ENCODE measurements at regions not wholly inside any gene's neighbourhood (a gene's known extent, or its start where the extent isn't known, plus 50 kb on each side); places are given as distances from the start of the nearest gene placed in this dataset.

- Histone ChIP-seq H3K27me3 (ENCODE audit: insufficient read depth, low read length) (no peaks in the 10 kb centered on the region), H4K91ac (ENCODE audit: insufficient read length, low read depth, low read length) (no peak overlapping the region), H4K20me1 (ENCODE audit: control insufficient read depth, insufficient read depth, insufficient read length) (no peaks in the 10 kb centered on the region), H2AK5ac (ENCODE audit: insufficient read length, low read length) (no peak overlapping the region), H2BK15ac (ENCODE audit: low read depth, low read length) (no peak overlapping the region), H3K18ac (ENCODE audit: insufficient read length, low read depth, low read length) (no peak overlapping the region), H3K4me2 (ENCODE audit: insufficient read depth, insufficient read length, low read length) (no peak overlapping the region), H3K79me2 (ENCODE audit: insufficient read depth, low read length) (no peaks in the 10 kb centered on the region), H3K23ac (ENCODE audit: insufficient read length, low read depth, low read length) (no peak overlapping the region), H3K9me3 (ENCODE audit: control insufficient read depth, low read depth, low read length) (no peaks in the 10 kb centered on the region), H2AFZ (ENCODE audit: low read length) (no peak overlapping the region), H3K56ac (ENCODE audit: insufficient read length, low read depth, low read length) (no peak overlapping the region), H2BK120ac (ENCODE audit: low read depth, low read length, poor library complexity, severe bottlenecking) (no peak overlapping the region), H4K8ac (replicated peaks; ENCODE audit: insufficient read length, low read depth, low read length) (no peak overlapping the region), H3K27ac (ENCODE audit: insufficient read length, low read depth, low read length) (no peak overlapping the region), H3K23me2 (ENCODE audit: insufficient read length, low read depth, low read length, poor library complexity, severe bottlenecking) (no peaks in the 10 kb centered on the region), H3K9ac (ENCODE audit: extremely low read depth, insufficient read length, low read length) (no peak overlapping the region), H3K4ac (ENCODE audit: low read depth, low read length) (no peak overlapping the region), H2BK12ac (ENCODE audit: insufficient read length, low read depth, low read length) (no peak overlapping the region), H2BK5ac (ENCODE audit: insufficient read length, low read length) (no peak overlapping the region), H3T11ph (ENCODE audit: low read length) (no peak overlapping the region), H2BK20ac (ENCODE audit: low read depth, low read length, poor library complexity, severe bottlenecking) (no peak overlapping the region), H3K14ac (ENCODE audit: insufficient read depth, low read length) (no peak overlapping the region), H3K79me1 (ENCODE audit: insufficient read depth, low read depth, low read length, poor library complexity, severe bottlenecking) (no peaks in the 10 kb centered on the region), H4K5ac (ENCODE audit: insufficient read length, low read depth, low read length) (no peak overlapping the region), H3K4me1 (ENCODE audit: insufficient read depth, low read length) (no peaks in the 10 kb centered on the region)
- DNase-seq = no peak
- Mint-ChIP-seq H3K9me3 (no peaks in the 10 kb centered on the region), H3K36me3 (ENCODE audit: insufficient read depth in 1 of 3, low read depth in 3 of 3) (no peaks in the 10 kb centered on the region; a peak in 1 of 7 replicates), H3K27me3 (ENCODE audit: low read depth) (no peaks in the 10 kb centered on the region), H3K27ac (no peak overlapping the region), H3K4me3 (no peak overlapping the region), H3K4me1 (no peaks in the 10 kb centered on the region)
- TF ChIP-seq, protein P1, sequence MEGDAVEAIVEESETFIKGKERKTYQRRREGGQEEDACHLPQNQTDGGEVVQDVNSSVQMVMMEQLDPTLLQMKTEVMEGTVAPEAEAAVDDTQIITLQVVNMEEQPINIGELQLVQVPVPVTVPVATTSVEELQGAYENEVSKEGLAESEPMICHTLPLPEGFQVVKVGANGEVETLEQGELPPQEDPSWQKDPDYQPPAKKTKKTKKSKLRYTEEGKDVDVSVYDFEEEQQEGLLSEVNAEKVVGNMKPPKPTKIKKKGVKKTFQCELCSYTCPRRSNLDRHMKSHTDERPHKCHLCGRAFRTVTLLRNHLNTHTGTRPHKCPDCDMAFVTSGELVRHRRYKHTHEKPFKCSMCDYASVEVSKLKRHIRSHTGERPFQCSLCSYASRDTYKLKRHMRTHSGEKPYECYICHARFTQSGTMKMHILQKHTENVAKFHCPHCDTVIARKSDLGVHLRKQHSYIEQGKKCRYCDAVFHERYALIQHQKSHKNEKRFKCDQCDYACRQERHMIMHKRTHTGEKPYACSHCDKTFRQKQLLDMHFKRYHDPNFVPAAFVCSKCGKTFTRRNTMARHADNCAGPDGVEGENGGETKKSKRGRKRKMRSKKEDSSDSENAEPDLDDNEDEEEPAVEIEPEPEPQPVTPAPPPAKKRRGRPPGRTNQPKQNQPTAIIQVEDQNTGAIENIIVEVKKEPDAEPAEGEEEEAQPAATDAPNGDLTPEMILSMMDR (conservative IDR thresholded peaks at IDR 0.05) = no peak
- no CpG with 5 or more reads among the region's 7 CpGs for WGBS (ENCODE audit: extremely low coverage, insufficient read length, low lambda C conversion rate)
Observed at GRCh38 chr5:86039351-86039750, 578.4 kb upstream of the COX7C start.

Data from H9 (cell line).